Prostate gland (tissue), 2 donors: ENCODE measurements at regions not wholly inside any gene's neighbourhood (a gene's known extent, or its start where the extent isn't known, plus 50 kb on each side); places are given as distances from the start of the nearest gene placed in this dataset.
"Not testable (repeated sequence)": the region's sequence is repeated elsewhere in the genome, so short reads cannot be mapped to it uniquely, and the experiment has no call there.

Experiments
- DNase-seq: peaks from one replicate; pipeline ENCODE4 v3.0.0-alpha.2; 2019; ENCODE audit warnings: low spot score
- H3K27ac ChIP-seq, 2 donors: fragments of 200-600 bp; sonication (generic); 2 replicates each; pipeline ENCODE4 v1.5.1; 2017 to 2019
- H3K27me3 ChIP-seq: fragments of 200-600 bp; sonication (generic); replicated peaks from 2 replicates; pipeline ENCODE4 v1.5.1; 2019; ENCODE audit not compliant: insufficient read depth
- H3K36me3 ChIP-seq, 2 donors: fragments of 200-600 bp; sonication (generic); 1 replicate in 1 of 2; 2 replicates in 1 of 2; pipeline versions ENCODE4 v1.5.1 to v1.8.1; 2017 to 2019
- H3K4me1 ChIP-seq: fragments of 200-600 bp; sonication (generic); replicated peaks from 2 replicates; pipeline ENCODE4 v1.5.1; 2019
- H3K4me3 ChIP-seq, 2 donors: fragments of 200-600 bp; sonication (generic); 2 replicates each; pipeline ENCODE4 v1.5.1; 2017 to 2019
- H3K9me3 ChIP-seq: fragments of 200-600 bp; sonication (generic); 2 replicates; pipeline ENCODE4 v1.5.1; 2017
- POLR2A ChIP-seq: fragments of 450-650 bp; IDR thresholded peaks from one replicate; pipeline ENCODE4 v1.6.1; 2016; ENCODE audit warnings: antibody characterized with exemption, mild to moderate bottlenecking
- POLR2AphosphoS5 ChIP-seq: sonication (generic); formaldehyde crosslinking; IDR thresholded peaks from one replicate; pipeline ENCODE4 v1.6.1; 2017; ENCODE audit warnings: antibody characterized with exemption
- WGBS: methylation state at CpG from one replicate; pipeline ENCODE4 v1.1.5; 2018; 5-methylcytosine and 5-hydroxymethylcytosine counted together
- intact Hi-C: fragments of 100-400 bp; cut with DNase I; formaldehyde crosslinking; loops from one replicate; pipeline ENCODE4 v1.14.2; 2022
- TF ChIP-seq, protein P1 (sequence below), 4 experiments: fragments of 200-600 bp in 2 of 4; fragments of 450-650 bp in 2 of 4; sonication (generic) in 2 of 4; IDR thresholded peaks; 1 replicate in 3 of 4; 2 replicates in 1 of 4; pipeline ENCODE4 v1.5.1; 2016 to 2019; ENCODE audit warnings: antibody characterized with exemption in 4 of 4, mild to moderate bottlenecking in 2 of 4, moderate library complexity in 2 of 4

DNA sequence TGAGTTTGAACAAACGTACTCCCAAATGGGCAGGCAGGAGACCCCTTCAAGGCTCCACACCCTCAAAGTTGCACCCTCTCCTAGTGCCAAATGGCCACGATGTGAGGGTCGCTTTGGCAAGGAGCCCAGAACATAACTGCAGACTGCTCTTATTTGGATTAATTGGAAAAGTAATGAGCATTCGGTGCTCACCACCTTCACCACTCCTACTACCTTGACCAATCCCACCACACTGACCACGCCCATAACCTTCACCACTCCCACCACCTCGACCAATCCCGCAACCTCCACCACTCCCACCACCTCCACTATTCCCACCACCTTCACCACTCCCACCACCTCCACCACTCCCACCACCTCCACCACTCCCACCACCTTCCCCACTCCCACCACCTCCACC, 94.7 kb upstream of the PAX2 start:
- DNase-seq: no peak
- Histone ChIP-seq H3K36me3 (no peaks in the 10 kb centered on the region), H3K4me3 (no peak overlapping the region), H3K27me3 (peaks cover 15% of the 10 kb centered on the region), H3K9me3 (no peaks in the 10 kb centered on the region), H3K4me1 (peaks cover 8% of the 10 kb centered on the region), H3K27ac (no peak overlapping the region)
- intact Hi-C loops: no loop called here
- TF ChIP-seq POLR2AphosphoS5: no peak
- WGBS: 83% methylated on average over 7 of the region's 7 CpGs

DNA sequence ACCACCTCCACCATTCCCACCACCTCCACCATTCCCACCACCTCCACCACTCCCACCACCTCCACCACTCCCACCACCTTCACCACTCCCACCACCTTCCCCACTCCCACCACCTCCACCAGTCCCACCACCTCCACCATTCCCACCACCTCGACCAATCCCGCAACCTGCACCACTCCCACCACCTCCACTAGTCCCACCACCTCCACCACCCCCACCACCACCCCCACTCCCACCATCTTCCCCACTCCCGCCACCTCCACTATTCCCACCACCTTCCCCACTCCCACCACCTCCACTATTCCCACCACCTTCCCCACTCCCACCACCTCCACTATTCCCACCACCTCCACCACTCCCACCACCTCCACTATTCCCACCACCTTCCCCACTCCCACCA, 94.3 kb upstream of the PAX2 start:
- H3K4me1 ChIP-seq, H3K36me3 ChIP-seq, H3K27ac ChIP-seq, H3K9me3 ChIP-seq, DNase-seq, intact Hi-C loops, H3K4me3 ChIP-seq: not testable (repeated sequence)
- peaks cover 19% of the 10 kb centered on the region for H3K27me3 ChIP-seq
- 89% methylated on average over 3 of the region's 3 CpGs for WGBS

DNA sequence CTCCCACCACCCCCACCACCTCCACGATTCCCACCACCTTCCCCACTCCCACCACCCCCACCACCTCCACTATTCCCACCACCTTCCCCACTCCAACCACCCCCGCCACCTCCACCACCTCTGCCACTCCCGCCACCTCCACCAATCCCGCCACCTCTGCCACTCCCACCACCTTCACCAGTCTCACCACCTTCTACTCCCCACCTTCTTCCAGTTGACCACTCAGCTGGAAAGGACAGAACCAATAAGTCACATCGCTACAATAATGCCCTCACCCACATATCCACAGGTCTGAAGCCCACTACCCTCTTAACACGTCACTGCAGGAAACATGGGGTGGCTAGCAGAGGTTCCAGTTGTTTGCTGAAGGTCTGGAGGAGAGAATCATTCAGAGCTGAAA, 93.5 kb upstream of the PAX2 start:
- DNase-seq: no peak
- intact Hi-C loops: no loop called here
- Histone ChIP-seq H3K4me3 (no peak overlapping the region), H3K27ac (no peak overlapping the region), H3K9me3 (no peaks in the 10 kb centered on the region), H3K36me3 (no peaks in the 10 kb centered on the region), H3K27me3 (peaks cover 26% of the 10 kb centered on the region), H3K4me1 (peaks cover 8% of the 10 kb centered on the region)
- TF ChIP-seq POLR2AphosphoS5: no peak
- TF ChIP-seq, protein P1, sequence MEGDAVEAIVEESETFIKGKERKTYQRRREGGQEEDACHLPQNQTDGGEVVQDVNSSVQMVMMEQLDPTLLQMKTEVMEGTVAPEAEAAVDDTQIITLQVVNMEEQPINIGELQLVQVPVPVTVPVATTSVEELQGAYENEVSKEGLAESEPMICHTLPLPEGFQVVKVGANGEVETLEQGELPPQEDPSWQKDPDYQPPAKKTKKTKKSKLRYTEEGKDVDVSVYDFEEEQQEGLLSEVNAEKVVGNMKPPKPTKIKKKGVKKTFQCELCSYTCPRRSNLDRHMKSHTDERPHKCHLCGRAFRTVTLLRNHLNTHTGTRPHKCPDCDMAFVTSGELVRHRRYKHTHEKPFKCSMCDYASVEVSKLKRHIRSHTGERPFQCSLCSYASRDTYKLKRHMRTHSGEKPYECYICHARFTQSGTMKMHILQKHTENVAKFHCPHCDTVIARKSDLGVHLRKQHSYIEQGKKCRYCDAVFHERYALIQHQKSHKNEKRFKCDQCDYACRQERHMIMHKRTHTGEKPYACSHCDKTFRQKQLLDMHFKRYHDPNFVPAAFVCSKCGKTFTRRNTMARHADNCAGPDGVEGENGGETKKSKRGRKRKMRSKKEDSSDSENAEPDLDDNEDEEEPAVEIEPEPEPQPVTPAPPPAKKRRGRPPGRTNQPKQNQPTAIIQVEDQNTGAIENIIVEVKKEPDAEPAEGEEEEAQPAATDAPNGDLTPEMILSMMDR (IDR thresholded peaks at IDR 0.05): no peak
- TF ChIP-seq POLR2A: no peak
- 91% methylated on average over 5 of the region's 6 CpGs for WGBS

DNA sequence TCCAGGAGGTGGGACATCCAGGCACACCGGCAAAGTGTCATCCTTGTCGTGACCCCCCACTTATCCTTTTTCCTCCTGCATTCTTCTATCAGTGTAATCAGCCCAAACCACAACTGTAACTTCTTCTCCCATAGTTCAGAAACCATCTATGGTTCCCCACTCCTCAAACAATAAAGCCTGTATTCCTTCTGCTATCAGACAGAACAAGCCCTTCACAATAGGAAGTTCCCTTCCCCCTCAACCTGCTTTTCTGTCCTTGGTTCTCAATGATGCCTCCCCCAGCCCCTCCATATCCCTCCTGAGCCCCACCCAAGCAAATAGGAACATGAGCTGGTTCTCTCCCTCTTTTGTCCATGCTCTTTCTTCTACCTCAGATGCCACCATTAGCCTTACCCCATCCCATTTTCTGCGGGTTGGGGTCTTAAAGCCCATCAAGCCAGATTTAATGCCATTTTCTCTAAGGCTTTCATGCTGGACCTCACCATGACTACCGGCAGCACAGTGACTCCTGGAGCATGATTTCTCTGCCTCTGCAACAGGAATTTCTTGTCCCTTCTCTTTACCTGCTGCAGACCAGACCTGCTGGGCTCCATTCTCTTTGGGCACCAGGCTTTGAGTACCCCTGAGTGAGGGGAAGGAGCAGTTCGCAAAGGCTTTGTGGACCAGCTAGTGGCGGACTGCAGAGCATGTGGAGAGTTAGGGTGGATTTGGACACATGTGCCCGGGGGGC, 92.8 kb upstream of the PAX2 start:
- Histone ChIP-seq H3K9me3 (no peaks in the 10 kb centered on the region), H3K4me3 (no peak overlapping the region), H3K27me3 (peaks cover 31% of the 10 kb centered on the region), H3K27ac (no peak overlapping the region), H3K4me1 (peaks cover 8% of the 10 kb centered on the region), H3K36me3 (no peaks in the 10 kb centered on the region)
- intact Hi-C loops: no loop called here
- 45% methylated on average over 7 of the region's 7 CpGs for WGBS
- TF ChIP-seq POLR2A: no peak
- TF ChIP-seq, protein P1 (IDR thresholded peaks at IDR 0.05): no peak
- no peak for TF ChIP-seq POLR2AphosphoS5
- no peak for DNase-seq

DNA sequence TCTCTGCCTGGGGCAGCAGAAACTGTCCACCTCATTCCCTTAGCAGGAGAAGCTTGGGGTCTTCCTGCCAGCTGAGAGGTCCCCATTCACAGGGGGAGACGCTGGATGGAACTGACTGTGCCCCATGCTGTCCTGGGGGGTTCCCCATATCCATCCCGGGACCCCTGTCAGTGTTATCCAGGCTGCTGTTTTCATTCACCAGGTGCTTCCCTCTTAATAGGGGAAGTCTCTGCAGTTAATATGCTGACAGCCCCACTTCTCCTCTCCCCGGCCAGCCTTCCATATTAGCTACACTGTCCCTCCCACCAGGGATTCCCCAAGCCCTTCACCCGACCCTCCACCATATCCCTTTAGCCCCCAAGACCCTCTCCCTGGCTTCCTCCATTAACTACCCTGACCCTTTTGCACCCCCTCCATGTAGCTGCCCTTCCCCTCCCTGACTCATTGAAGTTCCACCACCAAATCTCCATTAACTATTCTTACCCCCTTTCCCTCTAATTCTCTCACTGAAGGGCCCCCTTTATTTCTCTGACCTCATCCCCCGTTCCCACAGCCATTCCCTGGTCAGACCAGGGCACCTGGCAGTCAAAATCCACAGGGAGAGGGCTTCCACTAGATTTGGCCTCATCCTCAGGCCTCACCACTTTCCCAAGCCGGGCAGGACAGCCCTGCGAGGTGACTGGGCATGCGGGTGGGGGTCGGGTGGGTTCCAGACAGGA, 92.0 kb upstream of the PAX2 start:
- H3K27me3 ChIP-seq: peaks cover 32% of the 10 kb centered on the region
- peaks cover 8% of the 10 kb centered on the region for H3K4me1 ChIP-seq
- H3K4me3 ChIP-seq: no peak overlapping the region
- H3K9me3 ChIP-seq: no peaks in the 10 kb centered on the region
- intact Hi-C loops: no loop called here
- WGBS: 14% methylated on average over 9 of the region's 9 CpGs
- no peak for DNase-seq
- TF ChIP-seq, protein P1 (IDR thresholded peaks at IDR 0.05): no peak
- no peak for TF ChIP-seq POLR2AphosphoS5
- TF ChIP-seq POLR2A: no peak
- no peak overlapping the region for H3K27ac ChIP-seq
- H3K36me3 ChIP-seq: no peaks in the 10 kb centered on the region
